ENCODE measurements at regions not wholly inside any gene's neighbourhood (a gene's known extent, or its start where the extent isn't known, plus 50 kb on each side); places are given as distances from the start of the nearest gene placed in this dataset.
A peak's percentile ranks its signal among the peaks of the same experiment; 100 is the strongest.

- Histone ChIP-seq H3K4me1 (ENCODE audit: insufficient read depth, low read length) (no peaks in the 10 kb centered on the region), H3K4me2 (ENCODE audit: insufficient read depth, low read length) (no peak overlapping the region), H3K79me2 (ENCODE audit: insufficient read depth, low read length) (no peaks in the 10 kb centered on the region), H3K9ac (ENCODE audit: low read depth, low read length) (no peak overlapping the region), H3K9me3 (ENCODE audit: insufficient read depth, low read length, severe bottlenecking) (no peaks in the 10 kb centered on the region), H3K27ac (ENCODE audit: low read length) (no peak overlapping the region), H3K36me3 (ENCODE audit: insufficient read depth, low read length) (no peaks in the 10 kb centered on the region), H4K20me1 (ENCODE audit: insufficient read depth, low read length) (no peaks in the 10 kb centered on the region), H3K27me3 (ENCODE audit: insufficient read depth, low read length, poor library complexity) (no peaks in the 10 kb centered on the region), H3K4me3 (ENCODE audit: low read depth in 1 of 2, low read length in 2 of 2) (no peak overlapping the region), H2AFZ (ENCODE audit: low read depth, low read length) (no peak overlapping the region)
- TF ChIP-seq CTCF (IDR thresholded peaks at IDR 0.05; ENCODE audit: borderline replicate concordance, extremely low read depth, low read length, poor library complexity, severe bottlenecking) (no peak), EZH2 (IDR thresholded peaks at IDR 0.05; ENCODE audit: borderline replicate concordance, low read depth, low read length, severe bottlenecking) (no peak)
- DNase-seq (no peak), ATAC-seq (ENCODE audit: insufficient read depth, low read depth) (no peak)
These were observed 577.2 kb downstream of the PPARGC1A start for GRCh38 chr4:23312686-23313085.

DNA sequence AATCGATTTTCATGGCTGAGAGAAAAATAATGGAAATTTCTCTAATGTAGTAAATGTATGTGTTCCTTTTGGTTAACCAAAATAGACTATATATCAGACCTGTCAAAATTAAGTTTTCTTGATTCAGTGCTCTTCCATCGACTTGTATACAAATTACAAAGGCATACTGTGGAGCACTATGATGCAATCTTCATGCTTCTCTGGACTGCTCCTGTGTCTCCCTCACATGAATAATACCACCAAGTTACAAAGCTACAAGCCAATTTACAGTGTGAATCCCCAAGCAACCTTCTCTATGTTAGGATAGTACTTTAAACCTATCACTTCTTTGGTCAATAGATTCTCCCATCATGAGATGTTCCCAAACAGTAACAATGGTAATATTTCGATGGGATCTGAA, 577.9 kb downstream of the PPARGC1A start:
- H3K4me1 ChIP-seq (ENCODE audit: insufficient read depth, low read length): no peaks in the 10 kb centered on the region
- no peaks in the 10 kb centered on the region for H3K27me3 ChIP-seq (ENCODE audit: insufficient read depth, low read length, poor library complexity)
- no peak for ATAC-seq (ENCODE audit: insufficient read depth, low read depth)
- H3K4me3 ChIP-seq (ENCODE audit: low read depth in 1 of 2, low read length in 2 of 2): no peak overlapping the region
- no peak overlapping the region for H3K4me2 ChIP-seq (ENCODE audit: insufficient read depth, low read length)
- H4K20me1 ChIP-seq (ENCODE audit: insufficient read depth, low read length): no peaks in the 10 kb centered on the region
- DNase-seq: no peak
- H3K36me3 ChIP-seq (ENCODE audit: insufficient read depth, low read length): no peaks in the 10 kb centered on the region
- no peak overlapping the region for H3K9ac ChIP-seq (ENCODE audit: low read depth, low read length)
- no peak overlapping the region for H3K27ac ChIP-seq (ENCODE audit: low read length)
- H2AFZ ChIP-seq (ENCODE audit: low read depth, low read length): no peak overlapping the region
- no peak for TF ChIP-seq CTCF (IDR thresholded peaks at IDR 0.05; ENCODE audit: borderline replicate concordance, extremely low read depth, low read length, poor library complexity, severe bottlenecking)
- no peak for TF ChIP-seq EZH2 (IDR thresholded peaks at IDR 0.05; ENCODE audit: borderline replicate concordance, low read depth, low read length, severe bottlenecking)
- no peaks in the 10 kb centered on the region for H3K79me2 ChIP-seq (ENCODE audit: insufficient read depth, low read length)
- H3K9me3 ChIP-seq (ENCODE audit: insufficient read depth, low read length, severe bottlenecking): no peaks in the 10 kb centered on the region

GRCh38 chr4:23305026-23305425, 584.8 kb downstream of the PPARGC1A start:
- H3K27ac ChIP-seq (ENCODE audit: low read length): no peak overlapping the region
- no peak for DNase-seq
- TF ChIP-seq CTCF (IDR thresholded peaks at IDR 0.05; ENCODE audit: borderline replicate concordance, extremely low read depth, low read length, poor library complexity, severe bottlenecking) (no peak), EZH2 (IDR thresholded peaks at IDR 0.05; ENCODE audit: borderline replicate concordance, low read depth, low read length, severe bottlenecking) (no peak)
- H3K4me1 ChIP-seq (ENCODE audit: insufficient read depth, low read length): peaks cover 14% of the 10 kb centered on the region
- no peaks in the 10 kb centered on the region for H3K79me2 ChIP-seq (ENCODE audit: insufficient read depth, low read length)
- peak overlapping the region in 1 of 2 experiments; percentile 25; a peak in 1 of 4 replicates for H3K4me3 ChIP-seq (ENCODE audit: low read depth in 1 of 2, low read length in 2 of 2)
- H3K36me3 ChIP-seq (ENCODE audit: insufficient read depth, low read length): no peaks in the 10 kb centered on the region
- H3K27me3 ChIP-seq (ENCODE audit: insufficient read depth, low read length, poor library complexity): no peaks in the 10 kb centered on the region
- peak overlapping the region; percentile 78 for H2AFZ ChIP-seq (ENCODE audit: low read depth, low read length)
- peak; percentile 87 for ATAC-seq (ENCODE audit: insufficient read depth, low read depth)
- H3K4me2 ChIP-seq (ENCODE audit: insufficient read depth, low read length): peak overlapping the region; percentile 41
- no peaks in the 10 kb centered on the region for H3K9me3 ChIP-seq (ENCODE audit: insufficient read depth, low read length, severe bottlenecking)
- H4K20me1 ChIP-seq (ENCODE audit: insufficient read depth, low read length): no peaks in the 10 kb centered on the region
- H3K9ac ChIP-seq (ENCODE audit: low read depth, low read length): no peak overlapping the region

GRCh38 chr4:23298371-23298770, 591.5 kb downstream of the PPARGC1A start:
- TF ChIP-seq CTCF (IDR thresholded peaks at IDR 0.05; ENCODE audit: borderline replicate concordance, extremely low read depth, low read length, poor library complexity, severe bottlenecking): no peak
- no peak for TF ChIP-seq EZH2 (IDR thresholded peaks at IDR 0.05; ENCODE audit: borderline replicate concordance, low read depth, low read length, severe bottlenecking)
- H3K4me1 ChIP-seq (ENCODE audit: insufficient read depth, low read length): peaks cover 7% of the 10 kb centered on the region
- H3K79me2 ChIP-seq (ENCODE audit: insufficient read depth, low read length): no peaks in the 10 kb centered on the region
- H2AFZ ChIP-seq (ENCODE audit: low read depth, low read length): no peak overlapping the region
- no peaks in the 10 kb centered on the region for H3K27me3 ChIP-seq (ENCODE audit: insufficient read depth, low read length, poor library complexity)
- H4K20me1 ChIP-seq (ENCODE audit: insufficient read depth, low read length): no peaks in the 10 kb centered on the region
- H3K9me3 ChIP-seq (ENCODE audit: insufficient read depth, low read length, severe bottlenecking): no peaks in the 10 kb centered on the region
- no peak for ATAC-seq (ENCODE audit: insufficient read depth, low read depth)
- H3K36me3 ChIP-seq (ENCODE audit: insufficient read depth, low read length): no peaks in the 10 kb centered on the region
- no peak overlapping the region for H3K4me2 ChIP-seq (ENCODE audit: insufficient read depth, low read length)
- H3K9ac ChIP-seq (ENCODE audit: low read depth, low read length): no peak overlapping the region
- H3K4me3 ChIP-seq (ENCODE audit: low read depth in 1 of 2, low read length in 2 of 2): no peak overlapping the region
- DNase-seq: no peak
- H3K27ac ChIP-seq (ENCODE audit: low read length): no peak overlapping the region

Data from DND-41 (cell line).